Stimulated activated memory B cell treated with anti-CD40 and anti-IgM and Interleukin-4, amounts not matched to agents 10 μg/mL and 1 μg/mL and 100 μg/mL, for 72 hours (primary cell): ENCODE measurements at regions not wholly inside any gene's neighbourhood (a gene's known extent, or its start where the extent isn't known, plus 50 kb on each side); places are given as distances from the start of the nearest gene placed in this dataset.

Experiments used
- ATAC-seq: fragments of 150-1000 bp; cut with Tn5 transposase; 2 replicates; pipeline ENCODE4 v1.10.0; 2021
- H3K27ac Mint-ChIP-seq: one replicate; pipeline ENCODE4 v1.8.0; 2022; ENCODE audit warnings: mild to moderate bottlenecking, mixed read lengths
- H3K27me3 Mint-ChIP-seq: one replicate; pipeline ENCODE4 v1.8.0; 2022; ENCODE audit warnings: mixed read lengths
- H3K36me3 Mint-ChIP-seq: one replicate; pipeline ENCODE4 v1.8.0; 2022; ENCODE audit warnings: mixed read lengths
- H3K4me1 Mint-ChIP-seq: one replicate; pipeline ENCODE4 v1.8.0; 2022; ENCODE audit warnings: mixed read lengths
- H3K4me3 Mint-ChIP-seq: one replicate; pipeline ENCODE4 v1.8.0; 2022; ENCODE audit warnings: mild to moderate bottlenecking, moderate library complexity, mixed read lengths
- H3K9me3 Mint-ChIP-seq: one replicate; pipeline ENCODE4 v1.8.0; 2022; ENCODE audit warnings: mixed read lengths

GRCh38 chr10:109178591-109178990 is 744.7 kb downstream of the XPNPEP1 start:
- no peak overlapping the region for H3K27ac Mint-ChIP-seq
- no peaks in the 10 kb centered on the region for H3K27me3 Mint-ChIP-seq
- no peaks in the 10 kb centered on the region for H3K36me3 Mint-ChIP-seq
- no peaks in the 10 kb centered on the region for H3K4me1 Mint-ChIP-seq
- peaks cover 5% of the 10 kb centered on the region for H3K9me3 Mint-ChIP-seq
- H3K4me3 Mint-ChIP-seq, result no peak overlapping the region
- ATAC-seq, result no peak

- H3K9me3 Mint-ChIP-seq, result peaks cover 5% of the 10 kb centered on the region
- ATAC-seq, result no peak
- H3K36me3 Mint-ChIP-seq, result no peaks in the 10 kb centered on the region
- no peaks in the 10 kb centered on the region for H3K4me1 Mint-ChIP-seq
- no peak overlapping the region for H3K4me3 Mint-ChIP-seq
- H3K27me3 Mint-ChIP-seq, result no peaks in the 10 kb centered on the region
- H3K27ac Mint-ChIP-seq, result no peak overlapping the region
Observed at GRCh38 chr10:109174526-109174925, 748.8 kb downstream of the XPNPEP1 start.

- H3K4me1 Mint-ChIP-seq, result no peaks in the 10 kb centered on the region
- no peak for ATAC-seq
- no peak overlapping the region for H3K27ac Mint-ChIP-seq
- no peaks in the 10 kb centered on the region for H3K27me3 Mint-ChIP-seq
- no peaks in the 10 kb centered on the region for H3K36me3 Mint-ChIP-seq
- H3K4me3 Mint-ChIP-seq, result no peak overlapping the region
- H3K9me3 Mint-ChIP-seq, result peaks cover 5% of the 10 kb centered on the region
Observed at GRCh38 chr10:109173937-109174336, 749.4 kb downstream of the XPNPEP1 start.

- H3K4me3 Mint-ChIP-seq, result no peak overlapping the region
- no peak overlapping the region for H3K27ac Mint-ChIP-seq
Observed at GRCh38 chr10:109173121-109173520, 750.2 kb downstream of the XPNPEP1 start.

GRCh38 chr10:109166935-109167334 is 756.4 kb downstream of the XPNPEP1 start:
- Mint-ChIP-seq H3K4me1 (no peaks in the 10 kb centered on the region), H3K27me3 (no peaks in the 10 kb centered on the region), H3K27ac (no peak overlapping the region), H3K9me3 (no peaks in the 10 kb centered on the region), H3K4me3 (no peak overlapping the region), H3K36me3 (no peaks in the 10 kb centered on the region)
- ATAC-seq, result no peak

More at GRCh38 chr10:109173121-109173520, 750.2 kb downstream of the XPNPEP1 start:
- peaks cover 5% of the 10 kb centered on the region for H3K9me3 Mint-ChIP-seq
- no peak for ATAC-seq
- H3K27me3 Mint-ChIP-seq, result no peaks in the 10 kb centered on the region
- H3K4me1 Mint-ChIP-seq, result no peaks in the 10 kb centered on the region
- no peaks in the 10 kb centered on the region for H3K36me3 Mint-ChIP-seq

GRCh38 chr10:109159351-109159750 is 764.0 kb downstream of the XPNPEP1 start:
- no peak for ATAC-seq
- no peaks in the 10 kb centered on the region for H3K4me1 Mint-ChIP-seq
- no peak overlapping the region for H3K4me3 Mint-ChIP-seq

GRCh38 chr10:109156396-109156795 is 766.9 kb downstream of the XPNPEP1 start:
- no peak overlapping the region for H3K27ac Mint-ChIP-seq
- no peak overlapping the region for H3K4me3 Mint-ChIP-seq
- no peaks in the 10 kb centered on the region for H3K27me3 Mint-ChIP-seq
- H3K4me1 Mint-ChIP-seq, result no peaks in the 10 kb centered on the region
- peaks cover 4% of the 10 kb centered on the region for H3K9me3 Mint-ChIP-seq
- H3K36me3 Mint-ChIP-seq, result no peaks in the 10 kb centered on the region
- no peak for ATAC-seq

More at GRCh38 chr10:109159351-109159750, 764.0 kb downstream of the XPNPEP1 start:
- no peaks in the 10 kb centered on the region for H3K9me3 Mint-ChIP-seq
- no peaks in the 10 kb centered on the region for H3K36me3 Mint-ChIP-seq
- H3K27ac Mint-ChIP-seq, result no peak overlapping the region
- no peaks in the 10 kb centered on the region for H3K27me3 Mint-ChIP-seq

GRCh38 chr10:109149666-109150350 is 773.5 kb downstream of the XPNPEP1 start:
- Mint-ChIP-seq H3K36me3 (no peaks in the 10 kb centered on the region), H3K4me1 (no peaks in the 10 kb centered on the region), H3K9me3 (peaks cover 4% of the 10 kb centered on the region), H3K27ac (no peak overlapping the region), H3K27me3 (no peaks in the 10 kb centered on the region), H3K4me3 (no peak overlapping the region)
- no peak for ATAC-seq

- Mint-ChIP-seq H3K4me3 (no peak overlapping the region), H3K27ac (no peak overlapping the region), H3K36me3 (no peaks in the 10 kb centered on the region), H3K9me3 (no peaks in the 10 kb centered on the region), H3K27me3 (peaks cover 2% of the 10 kb centered on the region), H3K4me1 (no peaks in the 10 kb centered on the region)
- ATAC-seq, result no peak
Observed at GRCh38 chr10:109127363-109127762, 795.9 kb downstream of the XPNPEP1 start.

- H3K4me1 Mint-ChIP-seq, result no peaks in the 10 kb centered on the region
- ATAC-seq, result no peak
Observed at GRCh38 chr10:109126541-109126940, 796.8 kb downstream of the XPNPEP1 start.

GRCh38 chr10:109126016-109126415 is 797.3 kb downstream of the XPNPEP1 start:
- Mint-ChIP-seq H3K4me1 (no peaks in the 10 kb centered on the region), H3K27ac (no peak overlapping the region), H3K9me3 (no peaks in the 10 kb centered on the region), H3K36me3 (no peaks in the 10 kb centered on the region), H3K4me3 (no peak overlapping the region), H3K27me3 (no peaks in the 10 kb centered on the region)
- ATAC-seq, result no peak

More at GRCh38 chr10:109126541-109126940, 796.8 kb downstream of the XPNPEP1 start:
- H3K27me3 Mint-ChIP-seq, result no peaks in the 10 kb centered on the region
- no peak overlapping the region for H3K4me3 Mint-ChIP-seq
- no peaks in the 10 kb centered on the region for H3K36me3 Mint-ChIP-seq
- H3K27ac Mint-ChIP-seq, result no peak overlapping the region
- H3K9me3 Mint-ChIP-seq, result no peaks in the 10 kb centered on the region

- Mint-ChIP-seq H3K4me3 (no peak overlapping the region), H3K27me3 (no peaks in the 10 kb centered on the region), H3K36me3 (no peaks in the 10 kb centered on the region), H3K9me3 (peaks cover 12% of the 10 kb centered on the region), H3K4me1 (no peaks in the 10 kb centered on the region), H3K27ac (no peak overlapping the region)
- no peak for ATAC-seq
Observed at GRCh38 chr10:109115179-109115578, 808.1 kb downstream of the XPNPEP1 start.

GRCh38 chr10:109114579-109114978 is 808.7 kb downstream of the XPNPEP1 start:
- no peak overlapping the region for H3K4me3 Mint-ChIP-seq
- peaks cover 12% of the 10 kb centered on the region for H3K9me3 Mint-ChIP-seq
- ATAC-seq, result no peak
- H3K36me3 Mint-ChIP-seq, result no peaks in the 10 kb centered on the region
- H3K4me1 Mint-ChIP-seq, result no peaks in the 10 kb centered on the region
- H3K27me3 Mint-ChIP-seq, result no peaks in the 10 kb centered on the region
- no peak overlapping the region for H3K27ac Mint-ChIP-seq

- Mint-ChIP-seq H3K27ac (no peak overlapping the region), H3K36me3 (no peaks in the 10 kb centered on the region), H3K27me3 (no peaks in the 10 kb centered on the region), H3K4me1 (no peaks in the 10 kb centered on the region), H3K9me3 (no peaks in the 10 kb centered on the region), H3K4me3 (no peak overlapping the region)
- no peak for ATAC-seq
Observed at GRCh38 chr10:109106604-109107003, 816.7 kb downstream of the XPNPEP1 start.

- no peaks in the 10 kb centered on the region for H3K36me3 Mint-ChIP-seq
- no peaks in the 10 kb centered on the region for H3K4me1 Mint-ChIP-seq
- H3K4me3 Mint-ChIP-seq, result no peak overlapping the region
- no peaks in the 10 kb centered on the region for H3K9me3 Mint-ChIP-seq
- no peaks in the 10 kb centered on the region for H3K27me3 Mint-ChIP-seq
- no peak overlapping the region for H3K27ac Mint-ChIP-seq
- no peak for ATAC-seq
Observed at GRCh38 chr10:109105725-109106124, 817.6 kb downstream of the XPNPEP1 start.

- Mint-ChIP-seq H3K27ac (no peak overlapping the region), H3K4me3 (no peak overlapping the region), H3K36me3 (no peaks in the 10 kb centered on the region), H3K4me1 (no peaks in the 10 kb centered on the region), H3K27me3 (no peaks in the 10 kb centered on the region), H3K9me3 (no peaks in the 10 kb centered on the region)
- ATAC-seq, result no peak
Observed at GRCh38 chr10:109104806-109105205, 818.5 kb downstream of the XPNPEP1 start.
